Progenitor cell of endocrine pancreas (in vitro differentiated cells): ENCODE measurements at regions not wholly inside any gene's neighbourhood (a gene's known extent, or its start where the extent isn't known, plus 50 kb on each side); places are given as distances from the start of the nearest gene placed in this dataset.
"Not testable (repeated sequence)": the region's sequence is repeated elsewhere in the genome, so short reads cannot be mapped to it uniquely, and the experiment has no call there.

Experiments used
- DNase-seq: peaks from one replicate; pipeline ENCODE4 v3.0.0; 2021; ENCODE audit warnings: low spot score; ENCODE audit not compliant: unreplicated experiment
- H3K27ac Mint-ChIP-seq: 2 replicates; pipeline ENCODE4 v1.8.0; 2021; ENCODE audit warnings: mild to moderate bottlenecking, moderate library complexity, mixed read lengths
- H3K27me3 Mint-ChIP-seq: 2 replicates; pipeline ENCODE4 v1.8.0; 2021; ENCODE audit warnings: mixed read lengths
- H3K36me3 Mint-ChIP-seq: 2 replicates; pipeline ENCODE4 v1.8.0; 2022; ENCODE audit warnings: mixed read lengths; ENCODE audit not compliant: insufficient read depth
- H3K4me1 Mint-ChIP-seq: 2 replicates; pipeline ENCODE4 v1.8.0; 2021; ENCODE audit warnings: low read depth, mixed read lengths
- H3K4me3 Mint-ChIP-seq: 2 replicates; pipeline ENCODE4 v1.8.0; 2021; ENCODE audit warnings: low read depth, mild to moderate bottlenecking, moderate library complexity, mixed read lengths
- H3K9me3 Mint-ChIP-seq: 2 replicates; pipeline ENCODE4 v1.8.0; 2021; ENCODE audit warnings: low read depth, mixed read lengths
- TF ChIP-seq, protein P1 (sequence below): fragments of 200-600 bp; sonication (generic); IDR thresholded peaks from one replicate; pipeline ENCODE4 v1.5.0; 2021; ENCODE audit warnings: antibody characterized with exemption, mild to moderate bottlenecking; ENCODE audit not compliant: unreplicated experiment

DNA sequence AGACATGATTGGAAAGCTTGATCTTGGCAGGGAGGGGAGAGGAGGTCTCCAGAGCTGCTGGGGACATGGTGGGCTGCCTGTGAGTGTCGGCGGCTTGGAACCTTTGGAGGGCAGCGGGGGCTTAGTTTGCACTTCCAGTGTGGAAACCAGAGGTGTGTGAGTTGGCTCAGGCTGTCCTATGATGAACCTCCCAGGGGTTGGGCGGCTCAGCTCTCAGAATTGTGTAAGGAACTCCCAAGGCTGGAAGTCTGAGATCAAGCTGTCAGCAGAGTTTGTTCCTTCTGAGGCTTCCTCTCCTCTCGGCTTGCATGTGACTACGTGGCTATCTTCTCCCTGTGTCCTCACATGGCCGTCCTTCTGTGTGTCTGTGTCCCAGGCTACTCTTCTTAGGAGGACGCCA, 87.9 kb upstream of the B3GAT1 start:
- no peaks in the 10 kb centered on the region for H3K36me3 Mint-ChIP-seq
- H3K27me3 Mint-ChIP-seq = peaks cover 31% of the 10 kb centered on the region
- DNase-seq = no peak
- H3K27ac Mint-ChIP-seq = no peak overlapping the region
- no peak overlapping the region for H3K4me3 Mint-ChIP-seq
- TF ChIP-seq, protein P1, sequence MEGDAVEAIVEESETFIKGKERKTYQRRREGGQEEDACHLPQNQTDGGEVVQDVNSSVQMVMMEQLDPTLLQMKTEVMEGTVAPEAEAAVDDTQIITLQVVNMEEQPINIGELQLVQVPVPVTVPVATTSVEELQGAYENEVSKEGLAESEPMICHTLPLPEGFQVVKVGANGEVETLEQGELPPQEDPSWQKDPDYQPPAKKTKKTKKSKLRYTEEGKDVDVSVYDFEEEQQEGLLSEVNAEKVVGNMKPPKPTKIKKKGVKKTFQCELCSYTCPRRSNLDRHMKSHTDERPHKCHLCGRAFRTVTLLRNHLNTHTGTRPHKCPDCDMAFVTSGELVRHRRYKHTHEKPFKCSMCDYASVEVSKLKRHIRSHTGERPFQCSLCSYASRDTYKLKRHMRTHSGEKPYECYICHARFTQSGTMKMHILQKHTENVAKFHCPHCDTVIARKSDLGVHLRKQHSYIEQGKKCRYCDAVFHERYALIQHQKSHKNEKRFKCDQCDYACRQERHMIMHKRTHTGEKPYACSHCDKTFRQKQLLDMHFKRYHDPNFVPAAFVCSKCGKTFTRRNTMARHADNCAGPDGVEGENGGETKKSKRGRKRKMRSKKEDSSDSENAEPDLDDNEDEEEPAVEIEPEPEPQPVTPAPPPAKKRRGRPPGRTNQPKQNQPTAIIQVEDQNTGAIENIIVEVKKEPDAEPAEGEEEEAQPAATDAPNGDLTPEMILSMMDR = no peak
- H3K4me1 Mint-ChIP-seq = no peaks in the 10 kb centered on the region
- H3K9me3 Mint-ChIP-seq = peaks cover 5% of the 10 kb centered on the region

DNA sequence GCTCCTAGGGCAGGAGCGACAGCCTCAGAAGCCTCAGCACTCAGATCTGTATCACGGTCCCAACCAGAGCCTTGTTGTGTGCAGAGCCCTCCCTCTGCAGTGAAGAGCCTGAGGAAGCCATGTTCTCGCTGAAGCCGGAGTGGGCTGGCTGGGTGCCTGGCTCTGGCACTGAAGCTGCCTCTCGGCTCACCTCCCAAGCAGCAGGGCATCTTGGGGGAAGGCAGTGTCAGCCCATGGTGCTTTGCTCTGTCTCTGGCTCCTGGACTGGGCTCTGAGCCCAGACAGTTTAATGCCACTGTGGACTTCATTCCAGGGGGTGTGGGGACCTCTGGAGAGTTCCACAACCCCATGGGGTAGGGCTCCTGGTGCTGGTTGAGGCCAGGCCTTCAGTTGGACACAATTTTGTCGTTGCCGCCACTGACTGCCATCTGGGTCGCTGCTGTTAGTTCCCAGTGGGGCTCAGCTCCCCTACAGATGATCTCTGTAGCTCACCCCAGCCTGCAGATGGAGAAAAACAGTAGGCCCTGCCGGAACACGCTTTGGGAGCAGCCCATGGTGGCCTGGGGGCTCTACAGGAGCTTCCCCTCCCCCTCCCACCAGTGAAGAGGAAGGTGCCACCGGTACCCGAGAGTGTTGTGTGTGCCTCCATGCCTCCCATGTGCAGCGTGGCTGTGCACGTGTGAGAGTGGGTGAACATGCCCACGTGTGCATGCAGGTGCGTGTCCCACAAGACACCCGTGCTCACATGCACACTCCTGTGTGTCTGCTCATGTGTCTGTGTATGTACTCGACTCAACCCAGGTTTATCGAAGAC, 86.5 kb upstream of the B3GAT1 start:
- H3K9me3 Mint-ChIP-seq = peaks cover 5% of the 10 kb centered on the region
- H3K27ac Mint-ChIP-seq = no peak overlapping the region
- H3K4me1 Mint-ChIP-seq = no peaks in the 10 kb centered on the region
- TF ChIP-seq, protein P1 = no peak
- no peak for DNase-seq
- H3K27me3 Mint-ChIP-seq = peaks cover 22% of the 10 kb centered on the region
- no peak overlapping the region for H3K4me3 Mint-ChIP-seq
- no peaks in the 10 kb centered on the region for H3K36me3 Mint-ChIP-seq

DNA sequence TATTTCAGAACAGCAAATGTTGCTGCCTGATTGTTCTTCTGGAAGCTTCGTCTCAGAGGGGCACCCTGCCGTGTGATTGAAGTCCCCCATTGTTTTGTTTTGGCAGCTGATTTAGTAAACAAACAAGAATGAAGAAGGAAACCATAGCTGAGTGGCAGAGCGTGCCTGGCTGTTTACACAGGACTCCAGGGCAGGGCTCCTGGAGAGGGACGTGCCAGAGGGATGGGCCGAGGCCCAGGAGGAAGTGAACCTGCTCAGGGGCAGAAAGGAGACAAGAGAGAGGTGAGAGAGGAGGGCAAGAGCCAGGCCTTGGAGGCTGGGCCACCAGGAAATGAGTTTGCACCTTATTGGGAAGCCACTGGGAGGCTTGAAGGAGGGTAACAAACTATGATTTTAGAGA, 85.5 kb upstream of the B3GAT1 start:
- Mint-ChIP-seq H3K27me3 (peaks cover 15% of the 10 kb centered on the region), H3K9me3 (peaks cover 5% of the 10 kb centered on the region), H3K27ac (peak overlapping the region; percentile 33), H3K4me1 (no peaks in the 10 kb centered on the region), H3K36me3 (no peaks in the 10 kb centered on the region), H3K4me3 (no peak overlapping the region)
- TF ChIP-seq, protein P1 = no peak
- DNase-seq = no peak

DNA sequence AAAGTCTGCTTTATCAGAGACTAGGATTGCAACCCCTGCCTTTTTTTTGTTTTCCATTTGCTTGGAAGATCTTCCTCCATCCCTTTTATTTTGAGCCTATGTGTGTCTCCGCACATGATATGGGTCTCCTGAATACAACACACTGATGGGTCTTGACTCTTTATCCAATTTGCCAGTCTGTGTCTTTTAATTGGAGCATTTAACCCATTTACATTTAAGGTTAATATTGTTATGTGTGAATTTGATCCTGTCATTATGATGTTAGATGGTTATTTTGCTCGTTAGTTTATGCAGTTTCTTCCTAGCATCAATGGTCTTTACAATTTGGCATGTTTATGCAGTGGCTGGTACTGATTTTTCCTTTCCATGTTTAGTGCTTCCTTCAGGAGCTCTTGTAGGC, 84.0 kb upstream of the B3GAT1 start:
- H3K27ac Mint-ChIP-seq, H3K9me3 Mint-ChIP-seq, DNase-seq, H3K4me3 Mint-ChIP-seq, H3K4me1 Mint-ChIP-seq, H3K36me3 Mint-ChIP-seq: not testable (repeated sequence)
- peaks cover 16% of the 10 kb centered on the region for H3K27me3 Mint-ChIP-seq

DNA sequence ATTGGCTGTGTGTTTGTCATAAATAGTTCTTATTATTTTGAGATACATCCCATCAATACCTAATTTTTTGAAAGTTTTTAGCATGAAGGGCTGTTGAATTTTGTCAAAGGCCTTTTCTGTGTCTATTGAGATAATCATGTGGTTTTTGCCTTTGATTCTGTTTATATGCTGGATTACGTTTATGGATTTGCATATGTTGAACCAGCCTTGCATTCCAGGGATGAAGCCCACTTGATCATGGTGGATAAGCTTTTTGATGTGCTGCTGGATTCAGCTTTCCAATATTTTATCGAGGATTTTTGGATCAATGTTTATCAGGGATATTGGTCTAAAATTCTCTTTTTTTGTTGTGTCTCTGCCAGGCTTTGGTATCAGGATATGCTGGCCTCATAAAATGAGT, 82.4 kb upstream of the B3GAT1 start:
- H3K4me1 Mint-ChIP-seq, H3K4me3 Mint-ChIP-seq, H3K27ac Mint-ChIP-seq, H3K36me3 Mint-ChIP-seq, H3K9me3 Mint-ChIP-seq, H3K27me3 Mint-ChIP-seq, DNase-seq: not testable (repeated sequence)

DNA sequence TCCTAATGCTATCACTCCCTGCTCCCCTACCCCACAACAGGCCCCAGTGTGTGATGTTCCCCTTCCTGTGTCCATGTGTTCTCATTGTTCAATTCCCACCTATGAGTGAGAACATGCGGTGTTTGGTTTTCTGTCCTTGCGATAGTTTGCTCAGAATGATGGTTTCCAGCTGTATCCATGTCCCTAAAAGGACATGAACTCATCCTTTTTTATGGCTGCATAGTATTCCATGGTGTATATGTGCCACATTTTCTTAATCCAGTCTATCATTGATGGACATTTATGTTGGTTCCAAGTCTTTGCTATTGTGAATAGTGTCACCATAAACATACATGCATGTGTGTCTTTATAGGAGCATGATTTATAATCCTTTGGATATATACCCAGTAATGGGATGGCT, 80.4 kb upstream of the B3GAT1 start:
- not testable (repeated sequence) for DNase-seq, H3K27ac Mint-ChIP-seq, H3K9me3 Mint-ChIP-seq, H3K4me1 Mint-ChIP-seq, H3K36me3 Mint-ChIP-seq, H3K4me3 Mint-ChIP-seq
- peaks cover 18% of the 10 kb centered on the region for H3K27me3 Mint-ChIP-seq

DNA sequence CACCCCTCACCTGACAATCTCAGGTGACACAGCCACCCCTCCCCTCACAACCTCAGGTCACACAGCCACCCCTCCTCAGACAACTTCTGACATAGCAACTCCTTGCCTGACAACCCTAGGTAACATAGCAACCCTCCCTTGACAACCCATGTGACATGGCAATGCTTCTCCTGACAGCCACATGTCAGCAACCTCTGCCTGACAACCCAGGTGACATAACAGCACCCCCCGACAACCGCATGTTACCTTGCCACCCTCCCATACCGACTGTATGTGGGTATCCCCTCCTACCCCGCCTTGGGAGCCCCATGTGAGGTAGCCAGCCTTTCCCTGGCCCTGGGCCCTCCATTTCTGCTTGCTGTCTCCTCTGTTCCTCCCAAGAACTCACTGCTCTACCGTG, 77.7 kb upstream of the B3GAT1 start:
- H3K4me1 Mint-ChIP-seq = peaks cover 1% of the 10 kb centered on the region
- no peak overlapping the region for H3K27ac Mint-ChIP-seq
- DNase-seq = no peak
- peaks cover 23% of the 10 kb centered on the region for H3K27me3 Mint-ChIP-seq
- H3K4me3 Mint-ChIP-seq = no peak overlapping the region
- TF ChIP-seq, protein P1 = no peak
- no peaks in the 10 kb centered on the region for H3K36me3 Mint-ChIP-seq
- H3K9me3 Mint-ChIP-seq = no peaks in the 10 kb centered on the region
